ENCODE measurements at regions not wholly inside any gene's neighbourhood (a gene's known extent, or its start where the extent isn't known, plus 50 kb on each side); places are given as distances from the start of the nearest gene placed in this dataset.

DNA sequence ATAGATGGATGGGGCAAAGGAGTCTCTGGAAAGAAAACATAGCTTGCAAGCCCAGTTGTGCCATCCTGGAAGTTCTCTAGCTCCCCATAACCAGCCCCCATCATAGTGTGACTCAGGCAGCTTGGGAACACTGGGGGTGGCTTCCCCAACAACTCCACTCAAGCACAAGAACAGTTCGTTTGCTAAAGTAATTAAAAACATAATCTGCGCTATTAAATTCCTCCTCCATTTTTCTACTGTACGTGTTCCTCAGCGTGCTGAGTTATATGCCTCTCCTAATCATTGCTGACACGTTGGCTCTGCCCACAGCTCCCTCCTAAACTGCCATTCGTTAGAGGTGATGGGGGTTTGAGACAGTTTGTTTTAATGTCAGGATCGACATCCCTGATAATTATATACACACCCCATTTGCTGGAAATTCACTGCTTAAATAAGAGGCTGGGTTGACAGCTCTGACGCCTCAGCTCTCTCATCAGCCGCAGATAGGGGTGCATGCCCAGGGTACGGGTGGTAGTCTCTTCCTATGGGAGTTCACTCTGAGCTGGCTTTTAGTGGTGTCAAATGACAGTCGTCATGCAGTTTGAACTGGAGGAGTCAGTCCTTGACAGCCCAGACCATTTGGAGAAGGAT lies 59.5 kb upstream of the SEZ6L start:
- no peak overlapping the region for H2BK20ac ChIP-seq (ENCODE audit: low read depth, low read length, poor library complexity, severe bottlenecking)
- no peak overlapping the region for H4K8ac ChIP-seq (replicated peaks; ENCODE audit: insufficient read length, low read depth, low read length)
- no peak overlapping the region for H3K4me3 Mint-ChIP-seq
- no peak overlapping the region for H2BK15ac ChIP-seq (ENCODE audit: low read depth, low read length)
- no peak overlapping the region for H2BK120ac ChIP-seq (ENCODE audit: low read depth, low read length, poor library complexity, severe bottlenecking)
- H4K5ac ChIP-seq (ENCODE audit: insufficient read length, low read depth, low read length) = no peak overlapping the region
- H3K4ac ChIP-seq (ENCODE audit: low read depth, low read length) = no peak overlapping the region
- no peak overlapping the region for H3K56ac ChIP-seq (ENCODE audit: insufficient read length, low read depth, low read length)
- no peak for TF ChIP-seq CTCF (conservative IDR thresholded peaks at IDR 0.05)
- no peak overlapping the region for H2BK5ac ChIP-seq (ENCODE audit: insufficient read length, low read length)
- no peak overlapping the region for H3K27ac Mint-ChIP-seq
- no peak overlapping the region for H3T11ph ChIP-seq (ENCODE audit: low read length)
- H4K91ac ChIP-seq (ENCODE audit: insufficient read length, low read depth, low read length) = no peak overlapping the region
- DNase-seq = no peak
- H3K79me1 ChIP-seq (ENCODE audit: insufficient read depth, low read depth, low read length, poor library complexity, severe bottlenecking) = no peaks in the 10 kb centered on the region
- H3K23me2 ChIP-seq (ENCODE audit: insufficient read length, low read depth, low read length, poor library complexity, severe bottlenecking) = no peaks in the 10 kb centered on the region
- peaks cover 28% of the 10 kb centered on the region for H3K27me3 Mint-ChIP-seq (ENCODE audit: low read depth)
- peaks cover under 1 to 4% of the 10 kb centered on the region in 2 experiments; a peak in 3 of 4 replicates for H3K4me1 Mint-ChIP-seq
- no peaks in the 10 kb centered on the region for H4K20me1 ChIP-seq (ENCODE audit: control insufficient read depth, insufficient read depth, insufficient read length)
- no peaks in the 10 kb centered on the region for H3K27me3 ChIP-seq (ENCODE audit: insufficient read depth, low read length)
- no peak overlapping the region for H2AFZ ChIP-seq (ENCODE audit: low read length)
- H3K9me3 ChIP-seq (ENCODE audit: control insufficient read depth, low read depth, low read length) = no peaks in the 10 kb centered on the region
- no peak overlapping the region for H3K23ac ChIP-seq (ENCODE audit: insufficient read length, low read depth, low read length)
- no peak overlapping the region for H2AK5ac ChIP-seq (ENCODE audit: insufficient read length, low read length)
- no peak overlapping the region for H3K18ac ChIP-seq (ENCODE audit: insufficient read length, low read depth, low read length)
- no peak overlapping the region for H2BK12ac ChIP-seq (ENCODE audit: insufficient read length, low read depth, low read length)
- no peak overlapping the region for H3K4me2 ChIP-seq (ENCODE audit: insufficient read depth, insufficient read length, low read length)
- H3K9ac ChIP-seq (ENCODE audit: extremely low read depth, insufficient read length, low read length) = no peak overlapping the region
- H3K14ac ChIP-seq (ENCODE audit: insufficient read depth, low read length) = no peak overlapping the region
- no CpG with 5 or more reads among the region's 11 CpGs for WGBS (ENCODE audit: extremely low coverage, insufficient read length, low lambda C conversion rate)
- 0 out of 7 replicates have a peak, but pooled peaks cover 0 to 4% (median 1%) of the 10 kb centered on the region in 3 experiments for H3K36me3 Mint-ChIP-seq (ENCODE audit: insufficient read depth in 1 of 3, low read depth in 3 of 3)
- H3K9me3 Mint-ChIP-seq = peaks cover 3 to 9% of the 10 kb centered on the region in 2 experiments; a peak in 4 of 5 replicates
- no peaks in the 10 kb centered on the region for H3K79me2 ChIP-seq (ENCODE audit: insufficient read depth, low read length)
- no peaks in the 10 kb centered on the region for H3K4me1 ChIP-seq (ENCODE audit: insufficient read depth, low read length)
- no peak overlapping the region for H3K27ac ChIP-seq (ENCODE audit: insufficient read length, low read depth, low read length)

Data from H9 (cell line).